ENCODE measurements at regions not wholly inside any gene's neighbourhood (a gene's known extent, or its start where the extent isn't known, plus 50 kb on each side); places are given as distances from the start of the nearest gene placed in this dataset.

DNA sequence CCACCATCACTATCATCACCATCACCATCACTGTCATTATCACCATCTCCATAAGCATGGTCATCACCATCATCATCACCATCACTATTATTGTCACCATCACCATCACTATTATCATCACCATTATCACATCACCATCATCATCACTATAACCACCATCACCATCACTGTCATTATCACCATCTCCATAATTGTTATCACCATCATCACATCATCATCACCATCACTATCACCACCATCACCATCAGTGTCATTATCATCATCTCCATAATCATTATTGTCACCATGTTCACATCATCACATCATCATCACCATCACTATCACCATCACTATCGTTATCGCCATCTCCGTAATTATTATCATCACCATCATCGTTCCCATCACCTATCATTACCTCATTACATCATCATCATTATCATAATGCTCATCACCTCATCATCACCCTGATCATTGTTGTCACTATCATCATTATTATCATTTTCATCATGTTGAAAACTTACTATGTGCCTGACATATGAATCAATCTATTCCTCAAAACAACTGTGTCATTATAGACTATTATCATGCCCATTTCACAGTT lies 280.3 kb upstream of the HS6ST1 start:
- H3K27me3 ChIP-seq (ENCODE audit: control insufficient read depth in 2 of 2, insufficient read depth in 2 of 2, low read length in 2 of 2) = peaks cover 0 to 61% of the 10 kb centered on the region in 2 experiments; a peak in 2 of 5 replicates
- no peak overlapping the region for H3K4me2 ChIP-seq (ENCODE audit: insufficient read depth, low read length)
- no TSS peak for BruUV-seq (replicated peaks)
- no peak overlapping the region for H2AFZ ChIP-seq (ENCODE audit: low read depth, low read length)
- no peak overlapping the region for H3K27ac ChIP-seq (ENCODE audit: extremely low read depth, low read depth, low read length)
- WGBS (ENCODE audit: insufficient coverage, low coverage, missing lambda C conversion rate) = 15% methylated on average over 4 of the region's 4 CpGs
- POLR2A ChIA-PET = no interaction called here
- H3K4me1 ChIP-seq (replicated peaks in 1 of 2; ENCODE audit: control insufficient read depth in 2 of 2, insufficient read depth in 2 of 2, low read length in 2 of 2) = no peaks in the 10 kb centered on the region
- no peak overlapping the region for H3K4me3 ChIP-seq
- no peaks in the 10 kb centered on the region for H3K36me3 ChIP-seq (ENCODE audit: control insufficient read depth, insufficient read depth, low read length)
- no peaks in the 10 kb centered on the region for H3K9me1 ChIP-seq (ENCODE audit: control insufficient read depth, insufficient read depth, low read length)
- intact Hi-C loops (cut with micrococcal nuclease) = no loop called here
- in situ Hi-C loops (cut with MboI) = no loop called here
- H4K20me1 ChIP-seq (replicated peaks; ENCODE audit: control insufficient read depth, insufficient read depth, low read length) = no peaks in the 10 kb centered on the region
- H3K9me3 ChIP-seq (replicated peaks; ENCODE audit: control insufficient read depth, insufficient read depth, low read depth, low read length) = no peaks in the 10 kb centered on the region
- TF ChIP-seq RBM22 (IDR thresholded peaks at IDR 0.05; ENCODE audit: low read depth, low read length, poor library complexity, severe bottlenecking) (no peak), GATA2 (CRISPR knock-in tag; IDR thresholded peaks at IDR 0.05) (0 out of 2 replicates have a peak, but pooled peaks have one; percentile 16), NKRF (IDR thresholded peaks at IDR 0.05; ENCODE audit: borderline replicate concordance) (0 out of 2 replicates have a peak, but pooled peaks have one; percentile 30), RAD51 (IDR thresholded peaks at IDR 0.05; ENCODE audit: borderline replicate concordance, low read depth) (no peak), KDM1A (IDR thresholded peaks at IDR 0.05) (0 out of 4 replicates have a peak, but pooled peaks of 1 of the 2 experiments have one; percentile 22), BCOR (IDR thresholded peaks at IDR 0.05) (no peak), DACH1 (IDR thresholded peaks at IDR 0.05; ENCODE audit: partially characterized antibody) (peak; percentile 15), NFRKB (IDR thresholded peaks at IDR 0.05; ENCODE audit: low read depth) (no peak), HDAC1 (IDR thresholded peaks at IDR 0.05) (0 out of 4 replicates have a peak, but pooled peaks of 1 of the 2 experiments have one; percentile 14), MECOM (CRISPR knock-in tag; IDR thresholded peaks at IDR 0.05) (no peak), HMG20A (CRISPR knock-in tag; conservative IDR thresholded peaks at IDR 0.05) (no peak), ZNF311 (CRISPR knock-in tag; IDR thresholded peaks at IDR 0.05) (no peak), ZNF133 (CRISPR knock-in tag; IDR thresholded peaks at IDR 0.05) (no peak), ELF4 (CRISPR knock-in tag; IDR thresholded peaks at IDR 0.05) (peak; percentile 37; the same call in 1 of the 2 replicates), TAF9B (IDR thresholded peaks at IDR 0.05; ENCODE audit: partially characterized antibody) (peak; percentile 8), GTF2A2 (tag; IDR thresholded peaks at IDR 0.05) (no peak), ATF1 (CRISPR knock-in tag; IDR thresholded peaks at IDR 0.05) (no peak), ATF1 (tag; IDR thresholded peaks at IDR 0.05) (peak; percentile 41; the same call in 1 of the 2 replicates)
- TF ChIP-seq, protein P1, sequence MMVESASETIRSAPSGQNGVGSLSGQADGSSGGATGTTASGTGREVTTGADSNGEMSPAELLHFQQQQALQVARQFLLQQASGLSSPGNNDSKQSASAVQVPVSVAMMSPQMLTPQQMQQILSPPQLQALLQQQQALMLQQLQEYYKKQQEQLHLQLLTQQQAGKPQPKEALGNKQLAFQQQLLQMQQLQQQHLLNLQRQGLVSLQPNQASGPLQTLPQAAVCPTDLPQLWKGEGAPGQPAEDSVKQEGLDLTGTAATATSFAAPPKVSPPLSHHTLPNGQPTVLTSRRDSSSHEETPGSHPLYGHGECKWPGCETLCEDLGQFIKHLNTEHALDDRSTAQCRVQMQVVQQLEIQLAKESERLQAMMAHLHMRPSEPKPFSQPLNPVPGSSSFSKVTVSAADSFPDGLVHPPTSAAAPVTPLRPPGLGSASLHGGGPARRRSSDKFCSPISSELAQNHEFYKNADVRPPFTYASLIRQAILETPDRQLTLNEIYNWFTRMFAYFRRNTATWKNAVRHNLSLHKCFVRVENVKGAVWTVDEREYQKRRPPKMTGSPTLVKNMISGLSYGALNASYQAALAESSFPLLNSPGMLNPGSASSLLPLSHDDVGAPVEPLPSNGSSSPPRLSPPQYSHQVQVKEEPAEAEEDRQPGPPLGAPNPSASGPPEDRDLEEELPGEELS (CRISPR knock-in tag; IDR thresholded peaks at IDR 0.05; ENCODE audit: borderline replicate concordance) = no peak
- TF ChIP-seq, protein P2, sequence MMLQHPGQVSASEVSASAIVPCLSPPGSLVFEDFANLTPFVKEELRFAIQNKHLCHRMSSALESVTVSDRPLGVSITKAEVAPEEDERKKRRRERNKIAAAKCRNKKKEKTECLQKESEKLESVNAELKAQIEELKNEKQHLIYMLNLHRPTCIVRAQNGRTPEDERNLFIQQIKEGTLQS (IDR thresholded peaks at IDR 0.05) = peak; percentile 67; the same call in 1 of the 2 replicates
- TF ChIP-seq, protein P2 (CRISPR knock-in tag; conservative IDR thresholded peaks at IDR 0.05) = no peak
- DNase-seq (ENCODE audit: extremely low read depth in 1 of 4, low spot score in 3 of 4) (no peak), ATAC-seq (no peak), FAIRE-seq (no peak)
- no peaks in the 10 kb centered on the region for H3K79me2 ChIP-seq (ENCODE audit: control insufficient read depth, insufficient read depth, low read length)
- H3K9ac ChIP-seq (ENCODE audit: insufficient read depth in 1 of 2, low read depth in 2 of 2, low read length in 2 of 2) = no peak overlapping the region
- CTCF ChIA-PET (ENCODE audit: low intra/inter-chr PET ratio) = interaction anchor here (0.7 kb wide), 1 partner anchor 185 kb away, joined by 5 read pairs; no protein-coding TSS in a partner anchor
